Stimulated activated CD4-positive, alpha-beta T cell treated with anti-CD3 and anti-CD28 coated beads, Interleukin-15, amount 100 ng/mL, for 24 hours (primary cell): ENCODE measurements at regions not wholly inside any gene's neighbourhood (a gene's known extent, or its start where the extent isn't known, plus 50 kb on each side); places are given as distances from the start of the nearest gene placed in this dataset.

Experiments used
- DNase-seq: peaks from one replicate; pipeline ENCODE4 v3.0.0-alpha.2; 2020

- DNase-seq, result no peak
Measured at GRCh38 chr3:188077160-188077799, 76.7 kb upstream of the LPP start.

- DNase-seq, result no peak
Measured at GRCh38 chr3:188080091-188080490, 73.9 kb upstream of the LPP start.

- no peak for DNase-seq
Measured at GRCh38 chr3:188082031-188082430, 71.9 kb upstream of the LPP start.

- no peak for DNase-seq
Measured at GRCh38 chr3:188082450-188082849, 71.5 kb upstream of the LPP start.

- DNase-seq, result no peak
Measured at GRCh38 chr3:188083011-188083410, 70.9 kb upstream of the LPP start.

- DNase-seq, result no peak
Measured at GRCh38 chr3:188084752-188085583, 69.0 kb upstream of the LPP start.

GRCh38 chr3:188085584-188086560 lies 68.1 kb upstream of the LPP start:
- no peak for DNase-seq

GRCh38 chr3:188088948-188089685 lies 64.8 kb upstream of the LPP start:
- no peak for DNase-seq

- DNase-seq, result no peak
Measured at GRCh38 chr3:188090620-188091309, 63.2 kb upstream of the LPP start.

GRCh38 chr3:188091746-188092145 lies 62.2 kb upstream of the LPP start:
- no peak for DNase-seq

GRCh38 chr3:188092648-188093047 lies 61.3 kb upstream of the LPP start:
- peak; percentile 73 for DNase-seq

GRCh38 chr3:188095431-188095830 lies 58.5 kb upstream of the LPP start:
- DNase-seq, result no peak

GRCh38 chr3:188097791-188098190 lies 56.2 kb upstream of the LPP start:
- no peak for DNase-seq

GRCh38 chr3:188099907-188100306 lies 54.0 kb upstream of the LPP start:
- no peak for DNase-seq

GRCh38 chr3:188102861-188103547 lies 51.0 kb upstream of the LPP start:
- no peak for DNase-seq

- DNase-seq, result no peak
Measured at GRCh38 chr3:188104050-188104449, 49.9 kb upstream of the LPP start.
